Uterus (tissue), 3 donors: ENCODE measurements at regions not wholly inside any gene's neighbourhood (a gene's known extent, or its start where the extent isn't known, plus 50 kb on each side); places are given as distances from the start of the nearest gene placed in this dataset.

Source experiments
- DNase-seq, 2 donors: peaks; one replicate each; pipeline ENCODE4 v3.0.0-alpha.2; 2019 to 2020
- H3K27ac ChIP-seq, 2 donors: fragments of 200-600 bp; sonication (generic); 1 replicate in 1 of 2; 2 replicates in 1 of 2; pipeline ENCODE4 v1.5.1; 2016 to 2018
- H3K27me3 ChIP-seq, 2 donors: fragments of 200-600 bp; sonication (generic); one replicate each; pipeline ENCODE4 v1.5.1; 2018 to 2019; ENCODE audit warnings: control low read depth in 1 of 2
- H3K36me3 ChIP-seq, 2 donors: fragments of 200-600 bp; sonication (generic); one replicate each; pipeline ENCODE4 v1.5.1; 2019; ENCODE audit warnings: control low read depth in 1 of 2
- H3K4me1 ChIP-seq, 2 donors: fragments of 200-600 bp; sonication (generic); one replicate each; pipeline ENCODE4 v1.5.1; 2018 to 2019; ENCODE audit warnings: control low read depth in 1 of 2
- H3K4me3 ChIP-seq, 2 donors: fragments of 200-600 bp; sonication (generic); 1 replicate in 1 of 2; 2 replicates in 1 of 2; pipeline ENCODE4 v1.5.1; 2018 to 2019; ENCODE audit warnings: mild to moderate bottlenecking in 1 of 2
- H3K9me3 ChIP-seq, 2 donors: fragments of 200-600 bp; sonication (generic); one replicate each; pipeline ENCODE4 v1.5.1; 2019; ENCODE audit warnings: control low read depth in 1 of 2
- POLR2A ChIP-seq, 2 donors: fragments of 450-650 bp; IDR thresholded peaks; one replicate each; pipeline ENCODE4 v1.6.1; 2016; ENCODE audit warnings: antibody characterized with exemption in 2 of 2, mild to moderate bottlenecking in 1 of 2, moderate library complexity in 1 of 2
- intact Hi-C: fragments of 100-400 bp; cut with DNase I; formaldehyde crosslinking; loops from one replicate; pipeline ENCODE4 v1.15.1; 2023; ENCODE audit warnings: low total_unique reads
- TF ChIP-seq, protein P1 (sequence below), 4 experiments: fragments of 200-600 bp in 2 of 4; fragments of 450-650 bp in 2 of 4; sonication (generic) in 2 of 4; IDR thresholded peaks; one replicate each; pipeline ENCODE4 v1.5.1; 2016 to 2019; ENCODE audit warnings: antibody characterized with exemption in 4 of 4, mild to moderate bottlenecking in 2 of 4, moderate library complexity in 1 of 4
- donor health status: DM: yes; HTN: yes; CAD: no.

GRCh38 chr15:67906382-67906781 is 66.5 kb upstream of the RNU6-1 start:
- H3K4me1 ChIP-seq: no peaks in the 10 kb centered on the region
- intact Hi-C loops: no loop called here
- no peaks in the 10 kb centered on the region for H3K9me3 ChIP-seq
- H3K27me3 ChIP-seq: no peaks in the 10 kb centered on the region
- no peak overlapping the region for H3K4me3 ChIP-seq
- no peak overlapping the region for H3K27ac ChIP-seq
- no peaks in the 10 kb centered on the region for H3K36me3 ChIP-seq
- DNase-seq: no peak
- no peak for TF ChIP-seq POLR2A (IDR thresholded peaks at IDR 0.05)
- TF ChIP-seq, protein P1, sequence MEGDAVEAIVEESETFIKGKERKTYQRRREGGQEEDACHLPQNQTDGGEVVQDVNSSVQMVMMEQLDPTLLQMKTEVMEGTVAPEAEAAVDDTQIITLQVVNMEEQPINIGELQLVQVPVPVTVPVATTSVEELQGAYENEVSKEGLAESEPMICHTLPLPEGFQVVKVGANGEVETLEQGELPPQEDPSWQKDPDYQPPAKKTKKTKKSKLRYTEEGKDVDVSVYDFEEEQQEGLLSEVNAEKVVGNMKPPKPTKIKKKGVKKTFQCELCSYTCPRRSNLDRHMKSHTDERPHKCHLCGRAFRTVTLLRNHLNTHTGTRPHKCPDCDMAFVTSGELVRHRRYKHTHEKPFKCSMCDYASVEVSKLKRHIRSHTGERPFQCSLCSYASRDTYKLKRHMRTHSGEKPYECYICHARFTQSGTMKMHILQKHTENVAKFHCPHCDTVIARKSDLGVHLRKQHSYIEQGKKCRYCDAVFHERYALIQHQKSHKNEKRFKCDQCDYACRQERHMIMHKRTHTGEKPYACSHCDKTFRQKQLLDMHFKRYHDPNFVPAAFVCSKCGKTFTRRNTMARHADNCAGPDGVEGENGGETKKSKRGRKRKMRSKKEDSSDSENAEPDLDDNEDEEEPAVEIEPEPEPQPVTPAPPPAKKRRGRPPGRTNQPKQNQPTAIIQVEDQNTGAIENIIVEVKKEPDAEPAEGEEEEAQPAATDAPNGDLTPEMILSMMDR (IDR thresholded peaks at IDR 0.05): no peak

- H3K27ac ChIP-seq: no peak overlapping the region
- H3K4me1 ChIP-seq: no peaks in the 10 kb centered on the region
- H3K4me3 ChIP-seq: no peak overlapping the region
- H3K36me3 ChIP-seq: no peaks in the 10 kb centered on the region
- no peaks in the 10 kb centered on the region for H3K27me3 ChIP-seq
- no peaks in the 10 kb centered on the region for H3K9me3 ChIP-seq
- TF ChIP-seq, protein P1 (IDR thresholded peaks at IDR 0.05): no peak
- TF ChIP-seq POLR2A (IDR thresholded peaks at IDR 0.05): no peak
- DNase-seq: no peak
- intact Hi-C loops: no loop called here
These were observed 67.4 kb upstream of the RNU6-1 start for GRCh38 chr15:67907184-67907723.

DNA sequence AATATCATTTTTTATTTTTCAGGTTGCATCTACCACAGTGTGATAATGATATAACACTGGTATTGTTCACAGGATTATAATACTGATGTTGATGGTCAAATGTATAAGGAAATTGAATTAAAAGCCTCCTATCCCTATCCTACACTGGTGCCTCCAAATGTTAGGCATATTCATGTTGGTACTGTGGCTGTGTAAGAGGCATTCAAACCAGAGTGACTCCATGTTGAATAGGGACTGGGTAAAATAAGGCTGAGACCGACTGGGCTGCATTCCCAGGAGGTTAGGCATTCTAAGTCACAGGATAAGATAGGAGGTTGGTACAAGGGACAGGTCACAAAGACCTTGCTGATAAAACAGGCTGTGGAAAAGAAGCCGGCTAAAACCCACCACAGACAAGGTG is 68.9 kb upstream of the RNU6-1 start:
- no peaks in the 10 kb centered on the region for H3K4me1 ChIP-seq
- H3K27ac ChIP-seq: no peak overlapping the region
- intact Hi-C loops: no loop called here
- no peak for TF ChIP-seq POLR2A (IDR thresholded peaks at IDR 0.05)
- TF ChIP-seq, protein P1 (IDR thresholded peaks at IDR 0.05): no peak
- DNase-seq: no peak
- H3K4me3 ChIP-seq: no peak overlapping the region
- no peaks in the 10 kb centered on the region for H3K9me3 ChIP-seq
- no peaks in the 10 kb centered on the region for H3K27me3 ChIP-seq
- no peaks in the 10 kb centered on the region for H3K36me3 ChIP-seq

- H3K27ac ChIP-seq: no peak overlapping the region
- intact Hi-C loops: no loop called here
- H3K9me3 ChIP-seq: no peaks in the 10 kb centered on the region
- DNase-seq: no peak
- H3K4me3 ChIP-seq: no peak overlapping the region
- TF ChIP-seq POLR2A (IDR thresholded peaks at IDR 0.05): no peak
- TF ChIP-seq, protein P1 (IDR thresholded peaks at IDR 0.05): no peak
- H3K36me3 ChIP-seq: no peaks in the 10 kb centered on the region
- no peaks in the 10 kb centered on the region for H3K27me3 ChIP-seq
- H3K4me1 ChIP-seq: peaks cover 6% of the 10 kb centered on the region in 2 donors
These were observed 71.9 kb upstream of the RNU6-1 start for GRCh38 chr15:67911727-67912126.

GRCh38 chr15:67914028-67914427 is 74.2 kb upstream of the RNU6-1 start:
- Histone ChIP-seq H3K4me1 (peaks cover 6 to 12% of the 10 kb centered on the region in 2 donors), H3K9me3 (no peaks in the 10 kb centered on the region), H3K36me3 (no peaks in the 10 kb centered on the region), H3K27ac (peak overlapping the region; percentile 87 to 89), H3K27me3 (no peaks in the 10 kb centered on the region), H3K4me3 (no peak overlapping the region)
- TF ChIP-seq, protein P1 (IDR thresholded peaks at IDR 0.05): no peak
- no peak for TF ChIP-seq POLR2A (IDR thresholded peaks at IDR 0.05)
- intact Hi-C loops: no loop called here
- no peak for DNase-seq
